ENCODE measurements at regions not wholly inside any gene's neighbourhood (a gene's known extent, or its start where the extent isn't known, plus 50 kb on each side); places are given as distances from the start of the nearest gene placed in this dataset.

DNA sequence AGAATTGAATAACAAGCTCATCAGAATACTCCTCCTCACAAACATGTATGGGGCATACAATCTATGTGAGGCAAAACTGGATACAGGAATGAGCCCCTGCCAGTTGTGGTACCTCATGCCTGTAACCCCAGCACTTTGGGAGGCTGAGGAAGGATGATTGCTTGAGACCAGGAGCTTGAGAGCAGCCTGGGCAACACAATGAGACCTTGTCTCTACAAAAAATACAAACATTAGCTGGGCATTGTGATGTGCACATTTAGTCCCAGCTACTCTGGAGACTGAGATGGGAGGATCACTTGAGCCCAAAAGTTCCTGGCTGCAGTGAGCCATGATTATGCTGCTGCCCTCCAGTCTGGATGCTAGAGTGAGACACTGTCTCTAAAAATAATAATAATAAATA is 611.0 kb downstream of the NLGN4X start:
- no peaks in the 10 kb centered on the region for H3K9me3 ChIP-seq (ENCODE audit: insufficient read depth, low read depth, low read length)
- Mint-ChIP-seq H3K36me3 (ENCODE audit: low read depth, unreplicated experiment) (no peaks in the 10 kb centered on the region), H3K4me1 (ENCODE audit: low read depth, unreplicated experiment) (no peaks in the 10 kb centered on the region), H3K4me3 (ENCODE audit: unreplicated experiment) (no peak overlapping the region), H3K9me3 (ENCODE audit: unreplicated experiment) (no peaks in the 10 kb centered on the region), H3K27me3 (ENCODE audit: low read depth, unreplicated experiment) (no peaks in the 10 kb centered on the region), H3K27ac (ENCODE audit: unreplicated experiment) (no peak overlapping the region)
- no peak for TF ChIP-seq EZH2 (IDR thresholded peaks at IDR 0.05; ENCODE audit: insufficient read depth, low read length)
- TF ChIP-seq, protein P1, sequence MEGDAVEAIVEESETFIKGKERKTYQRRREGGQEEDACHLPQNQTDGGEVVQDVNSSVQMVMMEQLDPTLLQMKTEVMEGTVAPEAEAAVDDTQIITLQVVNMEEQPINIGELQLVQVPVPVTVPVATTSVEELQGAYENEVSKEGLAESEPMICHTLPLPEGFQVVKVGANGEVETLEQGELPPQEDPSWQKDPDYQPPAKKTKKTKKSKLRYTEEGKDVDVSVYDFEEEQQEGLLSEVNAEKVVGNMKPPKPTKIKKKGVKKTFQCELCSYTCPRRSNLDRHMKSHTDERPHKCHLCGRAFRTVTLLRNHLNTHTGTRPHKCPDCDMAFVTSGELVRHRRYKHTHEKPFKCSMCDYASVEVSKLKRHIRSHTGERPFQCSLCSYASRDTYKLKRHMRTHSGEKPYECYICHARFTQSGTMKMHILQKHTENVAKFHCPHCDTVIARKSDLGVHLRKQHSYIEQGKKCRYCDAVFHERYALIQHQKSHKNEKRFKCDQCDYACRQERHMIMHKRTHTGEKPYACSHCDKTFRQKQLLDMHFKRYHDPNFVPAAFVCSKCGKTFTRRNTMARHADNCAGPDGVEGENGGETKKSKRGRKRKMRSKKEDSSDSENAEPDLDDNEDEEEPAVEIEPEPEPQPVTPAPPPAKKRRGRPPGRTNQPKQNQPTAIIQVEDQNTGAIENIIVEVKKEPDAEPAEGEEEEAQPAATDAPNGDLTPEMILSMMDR (IDR thresholded peaks at IDR 0.05; ENCODE audit: insufficient read depth, low read depth, low read length), result no peak
- FAIRE-seq (no peak), DNase-seq (ENCODE audit: low read depth) (no peak)
- H4K20me1 ChIP-seq (ENCODE audit: insufficient read depth, low read length), result no peaks in the 10 kb centered on the region
- no peak overlapping the region for H3K9ac ChIP-seq (ENCODE audit: low read length)
- no peak overlapping the region for H3K27ac ChIP-seq (ENCODE audit: low read depth, low read length)
- no peaks in the 10 kb centered on the region for H3K36me3 ChIP-seq (ENCODE audit: insufficient read depth, low read length)
- no peaks in the 10 kb centered on the region for H3K4me1 ChIP-seq (ENCODE audit: insufficient read depth, low read length)
- no peaks in the 10 kb centered on the region for H3K79me2 ChIP-seq (ENCODE audit: insufficient read depth, low read length)
- no peaks in the 10 kb centered on the region for H3K27me3 ChIP-seq (ENCODE audit: insufficient read depth, low read length)
- H3K4me2 ChIP-seq (ENCODE audit: low read length), result no peak overlapping the region
- no peak overlapping the region for H2AFZ ChIP-seq (ENCODE audit: low read depth, low read length)
- no peak overlapping the region for H3K4me3 ChIP-seq (ENCODE audit: insufficient read depth, low read depth, low read length)

DNA sequence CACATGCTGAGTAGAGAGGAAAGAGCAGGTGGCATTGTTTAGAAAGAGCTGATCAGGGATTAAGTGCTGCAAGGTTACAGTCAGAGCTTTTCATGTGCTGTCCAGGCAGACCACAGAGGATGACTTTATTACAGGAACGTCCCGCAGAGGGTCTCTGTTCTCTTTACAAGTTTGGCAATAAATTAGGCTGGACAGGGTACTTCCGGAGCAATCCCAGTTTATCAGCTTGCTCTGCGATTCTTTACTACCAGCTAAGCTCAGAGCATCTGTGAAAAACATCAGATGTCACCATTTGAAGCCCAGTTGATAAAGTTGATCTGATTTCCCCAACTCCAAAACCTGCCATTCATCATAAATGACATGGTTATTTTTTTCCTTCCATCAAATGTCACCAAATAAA is 633.1 kb downstream of the NLGN4X start:
- Histone ChIP-seq H4K20me1 (ENCODE audit: insufficient read depth, low read length) (no peaks in the 10 kb centered on the region), H2AFZ (ENCODE audit: low read depth, low read length) (no peak overlapping the region), H3K27ac (ENCODE audit: low read depth, low read length) (no peak overlapping the region), H3K9me3 (ENCODE audit: insufficient read depth, low read depth, low read length) (no peaks in the 10 kb centered on the region), H3K4me2 (ENCODE audit: low read length) (no peak overlapping the region), H3K9ac (ENCODE audit: low read length) (no peak overlapping the region), H3K36me3 (ENCODE audit: insufficient read depth, low read length) (no peaks in the 10 kb centered on the region), H3K4me1 (ENCODE audit: insufficient read depth, low read length) (no peaks in the 10 kb centered on the region), H3K27me3 (ENCODE audit: insufficient read depth, low read length) (no peaks in the 10 kb centered on the region), H3K79me2 (ENCODE audit: insufficient read depth, low read length) (no peaks in the 10 kb centered on the region), H3K4me3 (ENCODE audit: insufficient read depth, low read depth, low read length) (no peak overlapping the region)
- H3K27me3 Mint-ChIP-seq (ENCODE audit: low read depth, unreplicated experiment), result no peaks in the 10 kb centered on the region
- FAIRE-seq (no peak), DNase-seq (ENCODE audit: low read depth) (no peak)
- H3K4me1 Mint-ChIP-seq (ENCODE audit: low read depth, unreplicated experiment), result no peaks in the 10 kb centered on the region
- H3K9me3 Mint-ChIP-seq (ENCODE audit: unreplicated experiment), result no peaks in the 10 kb centered on the region
- no peak overlapping the region for H3K27ac Mint-ChIP-seq (ENCODE audit: unreplicated experiment)
- no peak overlapping the region for H3K4me3 Mint-ChIP-seq (ENCODE audit: unreplicated experiment)
- TF ChIP-seq EZH2 (IDR thresholded peaks at IDR 0.05; ENCODE audit: insufficient read depth, low read length), result no peak
- TF ChIP-seq, protein P1 (IDR thresholded peaks at IDR 0.05; ENCODE audit: insufficient read depth, low read depth, low read length), result no peak
- no peaks in the 10 kb centered on the region for H3K36me3 Mint-ChIP-seq (ENCODE audit: low read depth, unreplicated experiment)

DNA sequence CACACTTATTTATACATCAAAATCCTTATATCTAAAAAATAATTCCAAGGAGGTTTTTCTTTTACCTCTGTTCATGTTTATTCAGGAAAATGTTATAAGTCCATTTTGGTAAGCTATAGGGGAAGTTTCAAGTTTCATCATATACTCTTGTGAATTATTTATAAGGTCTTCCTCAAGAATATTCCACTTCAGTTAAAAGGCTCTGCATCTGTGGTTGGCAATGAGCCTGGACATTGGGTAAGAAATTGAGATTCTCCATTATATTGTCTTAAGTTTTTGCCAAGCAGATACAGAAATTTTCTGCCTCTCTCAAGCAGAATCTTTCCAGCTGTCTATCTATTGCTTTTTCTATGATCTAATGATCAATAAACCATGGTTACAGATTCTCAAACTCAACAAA is 641.9 kb downstream of the NLGN4X start:
- no peak overlapping the region for H3K27ac Mint-ChIP-seq (ENCODE audit: unreplicated experiment)
- H3K27me3 Mint-ChIP-seq (ENCODE audit: low read depth, unreplicated experiment), result no peaks in the 10 kb centered on the region
- H2AFZ ChIP-seq (ENCODE audit: low read depth, low read length), result no peak overlapping the region
- H3K4me3 ChIP-seq (ENCODE audit: insufficient read depth, low read depth, low read length), result no peak overlapping the region
- DNase-seq (ENCODE audit: low read depth), result no peak
- TF ChIP-seq EZH2 (IDR thresholded peaks at IDR 0.05; ENCODE audit: insufficient read depth, low read length), result no peak
- TF ChIP-seq, protein P1 (IDR thresholded peaks at IDR 0.05; ENCODE audit: insufficient read depth, low read depth, low read length), result no peak
- no peaks in the 10 kb centered on the region for H4K20me1 ChIP-seq (ENCODE audit: insufficient read depth, low read length)
- FAIRE-seq, result no peak
- H3K4me1 ChIP-seq (ENCODE audit: insufficient read depth, low read length), result no peaks in the 10 kb centered on the region
- H3K36me3 Mint-ChIP-seq (ENCODE audit: low read depth, unreplicated experiment), result no peaks in the 10 kb centered on the region
- no peak overlapping the region for H3K9ac ChIP-seq (ENCODE audit: low read length)
- no peaks in the 10 kb centered on the region for H3K79me2 ChIP-seq (ENCODE audit: insufficient read depth, low read length)
- no peaks in the 10 kb centered on the region for H3K36me3 ChIP-seq (ENCODE audit: insufficient read depth, low read length)
- H3K4me1 Mint-ChIP-seq (ENCODE audit: low read depth, unreplicated experiment), result no peaks in the 10 kb centered on the region
- H3K27ac ChIP-seq (ENCODE audit: low read depth, low read length), result no peak overlapping the region
- H3K9me3 Mint-ChIP-seq (ENCODE audit: unreplicated experiment), result no peaks in the 10 kb centered on the region
- no peaks in the 10 kb centered on the region for H3K27me3 ChIP-seq (ENCODE audit: insufficient read depth, low read length)
- H3K4me3 Mint-ChIP-seq (ENCODE audit: unreplicated experiment), result no peak overlapping the region
- H3K4me2 ChIP-seq (ENCODE audit: low read length), result no peak overlapping the region
- no peaks in the 10 kb centered on the region for H3K9me3 ChIP-seq (ENCODE audit: insufficient read depth, low read depth, low read length)

All from astrocyte (in vitro differentiated cells and primary cell).